ENCODE measurements at regions not wholly inside any gene's neighbourhood (a gene's known extent, or its start where the extent isn't known, plus 50 kb on each side); places are given as distances from the start of the nearest gene placed in this dataset.

GRCh38 chr4:38523524-38524448 lies 140.2 kb upstream of the KLF3 start:
- no peaks in the 10 kb centered on the region for H3K4me1 ChIP-seq
- TF ChIP-seq, protein P1, sequence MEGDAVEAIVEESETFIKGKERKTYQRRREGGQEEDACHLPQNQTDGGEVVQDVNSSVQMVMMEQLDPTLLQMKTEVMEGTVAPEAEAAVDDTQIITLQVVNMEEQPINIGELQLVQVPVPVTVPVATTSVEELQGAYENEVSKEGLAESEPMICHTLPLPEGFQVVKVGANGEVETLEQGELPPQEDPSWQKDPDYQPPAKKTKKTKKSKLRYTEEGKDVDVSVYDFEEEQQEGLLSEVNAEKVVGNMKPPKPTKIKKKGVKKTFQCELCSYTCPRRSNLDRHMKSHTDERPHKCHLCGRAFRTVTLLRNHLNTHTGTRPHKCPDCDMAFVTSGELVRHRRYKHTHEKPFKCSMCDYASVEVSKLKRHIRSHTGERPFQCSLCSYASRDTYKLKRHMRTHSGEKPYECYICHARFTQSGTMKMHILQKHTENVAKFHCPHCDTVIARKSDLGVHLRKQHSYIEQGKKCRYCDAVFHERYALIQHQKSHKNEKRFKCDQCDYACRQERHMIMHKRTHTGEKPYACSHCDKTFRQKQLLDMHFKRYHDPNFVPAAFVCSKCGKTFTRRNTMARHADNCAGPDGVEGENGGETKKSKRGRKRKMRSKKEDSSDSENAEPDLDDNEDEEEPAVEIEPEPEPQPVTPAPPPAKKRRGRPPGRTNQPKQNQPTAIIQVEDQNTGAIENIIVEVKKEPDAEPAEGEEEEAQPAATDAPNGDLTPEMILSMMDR (IDR thresholded peaks at IDR 0.05), result no peak

GRCh38 chr4:38526412-38526811 lies 137.6 kb upstream of the KLF3 start:
- H3K36me3 ChIP-seq, result no peaks in the 10 kb centered on the region
- H3K4me1 ChIP-seq, result peaks cover 4% of the 10 kb centered on the region
- no peak overlapping the region for H3K27ac ChIP-seq
- H3K9ac ChIP-seq (ENCODE audit: low read depth in 2 of 2, low read length in 2 of 2), result no peak overlapping the region
- H3K27me3 ChIP-seq, result no peaks in the 10 kb centered on the region
- no peaks in the 10 kb centered on the region for H3K9me3 ChIP-seq
- DNase-seq, result peak; percentile 65
- TF ChIP-seq, protein P1 (IDR thresholded peaks at IDR 0.05), result no peak
- intact Hi-C loops (cut with DNase I), result no loop called here
- H3K4me3 ChIP-seq, result no peak overlapping the region

More at GRCh38 chr4:38523524-38524448, 140.2 kb upstream of the KLF3 start:
- Histone ChIP-seq H3K9ac (ENCODE audit: low read depth in 2 of 2, low read length in 2 of 2) (no peak overlapping the region), H3K27ac (no peak overlapping the region), H3K36me3 (no peaks in the 10 kb centered on the region), H3K27me3 (no peaks in the 10 kb centered on the region), H3K9me3 (no peaks in the 10 kb centered on the region), H3K4me3 (no peak overlapping the region)
- DNase-seq, result no peak
- intact Hi-C loops (cut with DNase I), result no loop called here

DNA sequence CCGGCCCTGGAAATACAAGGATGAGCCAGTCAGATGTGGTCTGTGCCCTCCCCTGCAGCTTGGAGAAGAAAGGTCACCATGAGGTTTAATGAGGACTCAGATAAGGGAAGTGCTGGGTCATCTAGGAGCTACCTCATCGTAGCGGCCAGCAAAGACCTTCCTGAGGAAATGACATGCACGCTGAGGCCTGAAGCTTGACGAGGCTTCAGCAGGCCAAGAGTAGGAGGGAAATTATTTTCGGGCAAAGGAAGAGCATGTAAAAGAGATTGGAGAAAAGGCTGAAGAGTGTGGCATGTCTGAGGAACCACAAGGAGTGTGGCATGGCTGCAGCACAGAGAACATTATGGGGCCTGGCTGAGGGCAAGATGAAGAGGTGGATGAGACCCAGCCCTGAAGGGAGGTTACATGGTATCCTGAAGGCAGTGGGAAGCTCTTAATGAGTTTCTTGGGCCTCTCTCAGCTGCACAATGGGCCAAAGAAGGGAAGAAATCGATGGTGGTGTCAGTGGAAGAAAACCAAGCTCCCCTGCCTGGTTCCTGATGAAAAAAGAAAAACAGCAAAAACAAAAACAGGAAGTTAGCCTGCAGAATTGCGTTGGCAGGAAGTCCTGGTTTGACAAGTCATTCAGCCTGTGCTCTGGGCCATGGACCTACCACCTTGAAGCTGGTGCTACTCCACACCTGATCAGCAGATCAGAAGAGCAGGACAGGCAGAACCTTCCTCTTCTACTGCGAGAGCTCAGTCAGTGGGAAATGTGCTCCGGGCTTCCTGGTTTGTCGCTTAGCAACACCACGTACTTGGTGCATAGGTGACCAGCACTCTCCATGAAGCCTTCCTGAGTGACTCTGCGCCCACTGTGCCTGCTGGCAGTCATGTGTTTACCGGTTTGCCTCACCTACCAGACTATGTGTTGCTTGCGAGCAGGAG lies 134.5 kb upstream of the KLF3 start:
- Histone ChIP-seq H3K36me3 (no peaks in the 10 kb centered on the region), H3K9ac (ENCODE audit: low read depth in 2 of 2, low read length in 2 of 2) (peak overlapping the region in 1 of 2 donors; percentile 48), H3K4me1 (peaks cover 4% of the 10 kb centered on the region), H3K27me3 (no peaks in the 10 kb centered on the region), H3K4me3 (no peak overlapping the region), H3K9me3 (no peaks in the 10 kb centered on the region), H3K27ac (peak overlapping the region; percentile 60)
- peak; percentile 81 for DNase-seq
- intact Hi-C loops (cut with DNase I), result no loop called here
- TF ChIP-seq, protein P1 (IDR thresholded peaks at IDR 0.05), result no peak

DNA sequence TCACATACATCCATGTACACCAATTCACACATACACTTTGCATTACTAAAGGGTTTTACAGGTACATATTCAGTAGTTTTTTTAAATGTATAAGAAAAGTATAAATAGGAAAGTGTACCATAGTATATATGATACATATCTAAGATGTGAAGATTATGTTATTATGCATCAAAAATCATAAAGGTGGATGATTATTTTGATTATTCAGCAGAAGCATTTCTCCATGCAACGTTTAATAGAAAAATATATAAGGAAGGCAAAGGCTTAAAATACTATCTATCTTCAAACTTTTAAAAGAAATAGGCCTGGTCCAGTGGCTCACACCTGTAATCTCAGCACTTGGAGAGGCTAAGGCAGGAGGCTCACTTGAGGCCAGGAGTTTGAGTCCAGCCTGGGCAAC lies 133.5 kb upstream of the KLF3 start:
- intact Hi-C loops (cut with DNase I), result no loop called here
- H3K27ac ChIP-seq, result no peak overlapping the region

More for the DNA sequence above, 133.5 kb upstream of the KLF3 start:
- Histone ChIP-seq H3K4me1 (peaks cover 4% of the 10 kb centered on the region), H3K36me3 (no peaks in the 10 kb centered on the region), H3K9ac (ENCODE audit: low read depth in 2 of 2, low read length in 2 of 2) (no peak overlapping the region), H3K27me3 (no peaks in the 10 kb centered on the region), H3K9me3 (no peaks in the 10 kb centered on the region), H3K4me3 (no peak overlapping the region)
- DNase-seq, result no peak
- TF ChIP-seq, protein P1 (IDR thresholded peaks at IDR 0.05), result no peak

Measured in colonic mucosa (tissue), 4 donors.